ENCODE measurements at regions not wholly inside any gene's neighbourhood (a gene's known extent, or its start where the extent isn't known, plus 50 kb on each side); places are given as distances from the start of the nearest gene placed in this dataset.

DNA sequence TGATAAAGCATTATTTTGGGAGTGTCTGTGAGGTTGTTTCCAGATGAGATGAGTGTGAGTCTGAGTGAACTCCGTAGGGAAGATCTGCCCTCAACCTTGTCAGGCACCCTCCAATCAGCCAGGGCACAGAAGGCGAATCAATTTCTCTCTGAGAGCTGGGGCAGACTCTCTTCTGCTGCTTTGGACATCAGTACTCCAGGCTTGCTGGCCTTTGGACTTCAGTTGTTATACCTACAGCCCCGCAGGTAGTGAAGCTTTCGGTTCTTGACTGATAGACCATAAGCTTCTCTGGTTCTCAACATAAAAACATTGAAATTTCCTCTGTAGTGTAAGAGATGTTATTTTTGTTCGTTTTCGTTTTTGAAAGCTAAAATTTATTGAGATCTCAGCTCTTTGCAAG, 71.4 kb downstream of the MAFB start:
- TF ChIP-seq, protein P1, sequence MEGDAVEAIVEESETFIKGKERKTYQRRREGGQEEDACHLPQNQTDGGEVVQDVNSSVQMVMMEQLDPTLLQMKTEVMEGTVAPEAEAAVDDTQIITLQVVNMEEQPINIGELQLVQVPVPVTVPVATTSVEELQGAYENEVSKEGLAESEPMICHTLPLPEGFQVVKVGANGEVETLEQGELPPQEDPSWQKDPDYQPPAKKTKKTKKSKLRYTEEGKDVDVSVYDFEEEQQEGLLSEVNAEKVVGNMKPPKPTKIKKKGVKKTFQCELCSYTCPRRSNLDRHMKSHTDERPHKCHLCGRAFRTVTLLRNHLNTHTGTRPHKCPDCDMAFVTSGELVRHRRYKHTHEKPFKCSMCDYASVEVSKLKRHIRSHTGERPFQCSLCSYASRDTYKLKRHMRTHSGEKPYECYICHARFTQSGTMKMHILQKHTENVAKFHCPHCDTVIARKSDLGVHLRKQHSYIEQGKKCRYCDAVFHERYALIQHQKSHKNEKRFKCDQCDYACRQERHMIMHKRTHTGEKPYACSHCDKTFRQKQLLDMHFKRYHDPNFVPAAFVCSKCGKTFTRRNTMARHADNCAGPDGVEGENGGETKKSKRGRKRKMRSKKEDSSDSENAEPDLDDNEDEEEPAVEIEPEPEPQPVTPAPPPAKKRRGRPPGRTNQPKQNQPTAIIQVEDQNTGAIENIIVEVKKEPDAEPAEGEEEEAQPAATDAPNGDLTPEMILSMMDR (IDR thresholded peaks at IDR 0.05; ENCODE audit: low read depth, low read length) = no peak
- DNase-seq (ENCODE audit: extremely low read depth, low read depth) = no peak

- DNase-seq (ENCODE audit: extremely low read depth, low read depth) = no peak
- TF ChIP-seq, protein P1 (IDR thresholded peaks at IDR 0.05; ENCODE audit: low read depth, low read length) = no peak
These were observed 76.2 kb downstream of the MAFB start for GRCh38 chr20:40612837-40613236.

DNA sequence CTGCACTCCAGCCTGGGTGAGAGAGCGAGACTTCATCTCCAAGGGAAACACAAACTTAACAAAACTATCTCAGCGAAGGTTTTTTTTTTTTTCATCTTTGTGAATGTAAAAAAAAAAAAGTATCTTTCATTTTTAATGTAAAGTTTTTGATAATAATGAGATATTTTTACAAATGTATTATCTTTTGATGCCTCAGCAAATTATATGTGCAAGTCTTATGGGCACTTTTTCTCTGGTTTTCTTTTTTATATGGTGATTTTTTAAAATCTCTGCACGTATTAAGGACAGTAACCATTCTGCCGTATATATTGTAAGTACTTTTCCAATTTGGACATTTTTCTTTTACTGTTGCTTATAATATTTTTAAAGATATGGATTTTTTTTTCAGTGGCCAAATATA, 76.8 kb downstream of the MAFB start:
- DNase-seq (ENCODE audit: extremely low read depth, low read depth) = no peak
- TF ChIP-seq, protein P1 (IDR thresholded peaks at IDR 0.05; ENCODE audit: low read depth, low read length) = no peak

DNA sequence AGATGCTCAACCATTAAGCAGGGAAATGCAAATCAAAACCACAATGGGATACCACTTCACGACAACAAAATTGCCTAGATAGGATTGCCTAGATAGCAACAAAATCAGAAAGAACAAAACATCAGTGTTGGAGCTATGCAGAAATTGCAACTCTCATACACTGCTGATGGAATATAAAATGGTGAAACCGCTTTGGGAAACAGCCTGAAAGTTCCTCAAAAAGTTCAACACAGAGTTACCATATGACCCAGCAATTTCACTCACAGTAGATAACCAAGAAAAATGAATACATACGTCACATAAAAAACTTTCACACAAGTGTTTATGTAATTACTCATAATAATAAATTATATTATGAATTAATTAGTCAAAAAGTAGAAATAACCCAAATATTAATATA, 78.3 kb downstream of the MAFB start:
- DNase-seq (ENCODE audit: extremely low read depth, low read depth) = no peak
- TF ChIP-seq, protein P1 (IDR thresholded peaks at IDR 0.05; ENCODE audit: low read depth, low read length) = no peak

DNA sequence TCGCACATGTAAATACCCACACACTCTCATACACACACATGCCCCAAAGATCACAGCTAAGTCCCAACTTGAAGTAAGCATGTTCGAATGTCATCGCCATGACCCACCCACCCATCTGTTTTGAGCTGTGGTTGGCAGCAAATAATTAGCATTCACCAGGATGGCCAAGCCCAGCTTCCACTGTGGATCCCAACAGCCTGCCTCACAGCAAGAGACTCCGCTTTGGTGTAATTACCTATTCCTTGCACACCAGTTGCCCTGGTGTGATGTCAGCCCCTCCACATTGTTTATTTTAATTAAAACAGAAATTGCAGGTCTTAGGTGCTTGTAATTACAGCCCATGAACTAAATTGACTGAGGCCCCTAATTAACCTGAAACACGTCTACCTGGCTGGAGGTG, 81.1 kb downstream of the MAFB start:
- DNase-seq (ENCODE audit: extremely low read depth, low read depth) = no peak
- TF ChIP-seq, protein P1 (IDR thresholded peaks at IDR 0.05; ENCODE audit: low read depth, low read length) = no peak

GRCh38 chr20:40606660-40607059, 82.4 kb downstream of the MAFB start:
- TF ChIP-seq, protein P1 (IDR thresholded peaks at IDR 0.05; ENCODE audit: low read depth, low read length) = no peak; the same call in 1 of the 2 replicates
- DNase-seq (ENCODE audit: extremely low read depth, low read depth) = no peak

DNA sequence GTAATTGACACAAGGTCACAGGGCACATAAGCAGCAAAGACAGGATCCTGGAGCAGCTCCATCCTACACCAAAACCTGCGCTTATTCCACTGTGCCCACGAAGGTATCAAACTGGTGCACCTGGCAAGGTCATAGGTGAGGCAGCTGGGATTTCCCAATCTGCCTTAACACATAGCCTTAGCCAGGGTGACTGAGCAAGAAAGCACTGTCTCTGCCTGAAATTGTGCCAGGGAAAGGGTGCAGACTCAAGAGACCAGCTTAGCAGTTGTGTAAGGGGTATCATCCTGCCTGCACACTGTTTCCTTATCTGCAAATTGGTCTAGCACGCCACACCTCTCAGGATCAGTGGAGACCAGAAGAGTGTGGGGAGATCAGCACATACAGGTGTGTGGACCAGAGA, 82.8 kb downstream of the MAFB start:
- TF ChIP-seq, protein P1 (IDR thresholded peaks at IDR 0.05; ENCODE audit: low read depth, low read length) = no peak
- no peak for DNase-seq (ENCODE audit: extremely low read depth, low read depth)
